Thoracic aorta (tissue), 2 donors: ENCODE measurements at regions not wholly inside any gene's neighbourhood (a gene's known extent, or its start where the extent isn't known, plus 50 kb on each side); places are given as distances from the start of the nearest gene placed in this dataset.

Experiments used
- ATAC-seq: fragments of 150-250 bp; one replicate; pipeline ENCODE4 v1.8.0; 2017; ENCODE audit warnings: low read depth; ENCODE audit not compliant: insufficient number of reproducible peaks, low FRiP score
- DNase-seq: peaks from one replicate; pipeline ENCODE4 v3.0.0-alpha.2; 2020; ENCODE audit warnings: low spot score
- H3K27ac ChIP-seq, 2 donors: fragments of 200-600 bp; sonication (generic); 1 replicate in 1 of 2; 2 replicates in 1 of 2; pipeline ENCODE4 v1.5.1; 2016; ENCODE audit warnings: mild to moderate bottlenecking in 2 of 2, moderate library complexity in 2 of 2
- H3K27me3 ChIP-seq: fragments of 200-600 bp; sonication (generic); replicated peaks from 2 replicates; pipeline ENCODE4 v1.6.0; 2016; ENCODE audit warnings: mild to moderate bottlenecking; ENCODE audit not compliant: insufficient read depth
- H3K36me3 ChIP-seq: fragments of 200-600 bp; sonication (generic); one replicate; pipeline ENCODE4 v1.5.1; 2016
- H3K4me1 ChIP-seq, 2 donors: fragments of 200-600 bp; sonication (generic); 1 replicate in 1 of 2; 2 replicates in 1 of 2; pipeline versions ENCODE4 v1.5.1 to v1.6.0; 2016; ENCODE audit warnings: low read depth in 2 of 2, mild to moderate bottlenecking in 1 of 2; ENCODE audit not compliant: control insufficient read depth in 1 of 2
- H3K4me3 ChIP-seq: fragments of 200-600 bp; sonication (generic); 2 replicates; pipeline ENCODE4 v1.5.1; 2016; ENCODE audit warnings: mild to moderate bottlenecking
- H3K9me3 ChIP-seq: fragments of 200-600 bp; sonication (generic); 2 replicates; pipeline ENCODE4 v1.5.1; 2016
- TF ChIP-seq, protein P1 (sequence below): fragments of 200-600 bp; sonication (generic); IDR thresholded peaks from one replicate; pipeline ENCODE4 v1.5.1; 2019; ENCODE audit warnings: antibody characterized with exemption

- no peaks in the 10 kb centered on the region for H3K36me3 ChIP-seq
- H3K27me3 ChIP-seq, result no peaks in the 10 kb centered on the region
- H3K27ac ChIP-seq, result no peak overlapping the region
- ATAC-seq (no peak), DNase-seq (no peak)
- no peak overlapping the region for H3K4me3 ChIP-seq
- TF ChIP-seq, protein P1, sequence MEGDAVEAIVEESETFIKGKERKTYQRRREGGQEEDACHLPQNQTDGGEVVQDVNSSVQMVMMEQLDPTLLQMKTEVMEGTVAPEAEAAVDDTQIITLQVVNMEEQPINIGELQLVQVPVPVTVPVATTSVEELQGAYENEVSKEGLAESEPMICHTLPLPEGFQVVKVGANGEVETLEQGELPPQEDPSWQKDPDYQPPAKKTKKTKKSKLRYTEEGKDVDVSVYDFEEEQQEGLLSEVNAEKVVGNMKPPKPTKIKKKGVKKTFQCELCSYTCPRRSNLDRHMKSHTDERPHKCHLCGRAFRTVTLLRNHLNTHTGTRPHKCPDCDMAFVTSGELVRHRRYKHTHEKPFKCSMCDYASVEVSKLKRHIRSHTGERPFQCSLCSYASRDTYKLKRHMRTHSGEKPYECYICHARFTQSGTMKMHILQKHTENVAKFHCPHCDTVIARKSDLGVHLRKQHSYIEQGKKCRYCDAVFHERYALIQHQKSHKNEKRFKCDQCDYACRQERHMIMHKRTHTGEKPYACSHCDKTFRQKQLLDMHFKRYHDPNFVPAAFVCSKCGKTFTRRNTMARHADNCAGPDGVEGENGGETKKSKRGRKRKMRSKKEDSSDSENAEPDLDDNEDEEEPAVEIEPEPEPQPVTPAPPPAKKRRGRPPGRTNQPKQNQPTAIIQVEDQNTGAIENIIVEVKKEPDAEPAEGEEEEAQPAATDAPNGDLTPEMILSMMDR, result no peak
- H3K9me3 ChIP-seq, result no peaks in the 10 kb centered on the region
- no peaks in the 10 kb centered on the region for H3K4me1 ChIP-seq
Observed at GRCh38 chr1:214917081-214917635, 165.4 kb upstream of the KCNK2 start.

- Histone ChIP-seq H3K27me3 (no peaks in the 10 kb centered on the region), H3K36me3 (no peaks in the 10 kb centered on the region), H3K4me1 (no peaks in the 10 kb centered on the region), H3K4me3 (no peak overlapping the region), H3K27ac (no peak overlapping the region), H3K9me3 (no peaks in the 10 kb centered on the region)
- TF ChIP-seq, protein P1, result no peak
- no peak for ATAC-seq
- DNase-seq, result no peak
Observed at GRCh38 chr1:214918745-214919144, 163.8 kb upstream of the KCNK2 start.

DNA sequence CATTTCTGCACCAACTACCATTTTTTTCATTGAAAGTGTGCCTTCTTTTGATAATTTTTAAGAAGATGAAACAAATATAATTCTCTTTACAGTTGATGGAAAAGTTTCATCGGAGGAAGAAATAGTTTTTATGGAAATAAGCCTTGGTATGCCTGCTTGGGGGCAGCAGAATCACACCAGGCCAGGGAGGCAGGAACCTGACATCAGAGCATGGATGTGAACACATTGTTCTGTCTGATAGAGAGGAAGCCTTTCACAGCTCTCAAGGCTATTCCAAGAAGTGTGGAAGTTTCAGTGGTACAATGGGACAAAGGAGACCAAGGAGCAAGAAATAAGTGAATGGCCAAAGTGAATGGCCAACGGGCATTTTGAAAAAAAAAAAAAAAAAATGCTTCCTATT lies 162.2 kb upstream of the KCNK2 start:
- H3K9me3 ChIP-seq, result no peaks in the 10 kb centered on the region
- TF ChIP-seq, protein P1, result no peak
- H3K27me3 ChIP-seq, result no peaks in the 10 kb centered on the region
- no peak overlapping the region for H3K27ac ChIP-seq
- H3K4me3 ChIP-seq, result no peak overlapping the region
- no peak for DNase-seq
- ATAC-seq, result no peak
- no peaks in the 10 kb centered on the region for H3K36me3 ChIP-seq
- H3K4me1 ChIP-seq, result no peaks in the 10 kb centered on the region

DNA sequence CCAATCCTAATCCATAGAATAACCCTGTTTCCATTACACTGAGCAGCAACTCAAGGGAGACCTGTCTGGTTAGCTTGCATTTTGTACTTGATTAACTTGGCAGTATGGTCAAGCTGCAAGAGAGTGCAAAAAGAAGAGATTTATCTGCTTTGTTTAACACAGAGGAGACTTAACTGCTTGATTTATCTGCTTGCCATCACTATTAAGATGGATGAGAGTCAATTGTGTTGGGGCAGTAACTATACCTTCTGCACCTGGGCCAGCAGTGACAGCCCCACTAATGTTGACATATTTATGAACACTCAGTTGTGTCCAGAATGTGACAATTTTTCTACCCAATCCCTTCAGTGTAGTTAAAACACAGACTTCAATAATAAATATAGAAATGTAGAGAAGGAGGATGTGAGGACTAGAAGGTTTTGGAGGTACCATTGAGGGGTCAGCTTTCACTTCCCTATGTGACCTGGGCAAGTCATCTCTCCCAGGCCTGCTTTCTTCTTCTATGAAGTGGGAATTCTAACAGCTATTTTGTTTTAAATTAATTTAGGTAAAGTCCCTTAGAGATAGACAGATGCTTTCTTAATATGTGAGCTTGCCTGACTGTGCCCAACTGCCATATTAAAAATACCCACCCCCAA lies 159.1 kb upstream of the KCNK2 start:
- H3K27ac ChIP-seq, result no peak overlapping the region
- H3K9me3 ChIP-seq, result no peaks in the 10 kb centered on the region
- DNase-seq (no peak), ATAC-seq (no peak)
- no peaks in the 10 kb centered on the region for H3K36me3 ChIP-seq
- H3K4me1 ChIP-seq, result no peaks in the 10 kb centered on the region
- no peak overlapping the region for H3K4me3 ChIP-seq
- no peaks in the 10 kb centered on the region for H3K27me3 ChIP-seq
- TF ChIP-seq, protein P1, result no peak

- no peaks in the 10 kb centered on the region for H3K9me3 ChIP-seq
- DNase-seq, result no peak
- no peak for ATAC-seq
- H3K4me1 ChIP-seq, result no peaks in the 10 kb centered on the region
- TF ChIP-seq, protein P1, result no peak
- H3K4me3 ChIP-seq, result no peak overlapping the region
- no peaks in the 10 kb centered on the region for H3K36me3 ChIP-seq
- H3K27me3 ChIP-seq, result no peaks in the 10 kb centered on the region
- H3K27ac ChIP-seq, result no peak overlapping the region
Observed at GRCh38 chr1:214927796-214928195, 154.7 kb upstream of the KCNK2 start.
